ENCODE measurements at regions not wholly inside any gene's neighbourhood (a gene's known extent, or its start where the extent isn't known, plus 50 kb on each side); places are given as distances from the start of the nearest gene placed in this dataset.

DNA sequence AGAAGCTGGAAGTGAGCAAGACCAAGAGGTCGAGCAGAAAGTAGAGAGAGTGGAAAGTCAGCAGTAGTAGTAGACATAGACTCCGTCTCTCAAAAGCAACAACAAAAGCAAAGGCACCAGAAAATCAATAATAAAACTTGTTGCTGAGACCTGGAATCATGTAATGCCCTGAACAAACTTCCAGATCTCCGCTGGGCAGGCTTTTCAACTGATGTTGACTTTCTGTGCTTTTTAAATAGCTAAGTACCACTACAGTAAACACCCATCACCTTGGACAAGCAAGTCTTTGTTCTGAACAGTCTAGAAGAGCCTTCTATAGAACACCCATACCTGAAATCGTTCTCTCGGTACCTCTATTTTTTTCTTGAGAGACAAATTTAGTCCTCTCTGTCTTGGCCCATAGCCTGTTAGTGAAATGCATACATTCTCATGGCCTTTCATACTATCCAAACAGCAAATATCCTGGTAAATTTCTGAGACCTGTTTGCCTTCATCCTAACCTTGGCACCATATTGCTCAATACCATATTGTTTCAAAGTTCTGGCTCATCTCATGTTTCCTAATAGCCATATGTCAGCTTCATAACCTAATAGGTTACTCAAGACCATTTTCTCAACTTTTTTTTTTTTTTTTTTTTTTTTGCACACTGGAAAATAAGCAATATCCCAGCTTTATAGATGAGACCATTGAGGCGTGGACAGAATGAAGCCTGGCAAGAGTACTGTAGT lies 200.6 kb upstream of the RBPJ start:
- no peaks in the 10 kb centered on the region for H3K9me3 ChIP-seq
- DNase-seq (ENCODE audit: low spot score in 2 of 2), result no peak
- H3K27me3 ChIP-seq, result no peaks in the 10 kb centered on the region
- no peak overlapping the region for H3K4me3 ChIP-seq
- H3K4me1 ChIP-seq, result no peaks in the 10 kb centered on the region
- no peaks in the 10 kb centered on the region for H3K36me3 ChIP-seq
- TF ChIP-seq POLR2A (IDR thresholded peaks at IDR 0.05), result no peak
- no peak overlapping the region for H3K27ac ChIP-seq
- WGBS, 2 donors, result 88 to 93% methylated on average over 6 of the region's 6 CpGs

DNA sequence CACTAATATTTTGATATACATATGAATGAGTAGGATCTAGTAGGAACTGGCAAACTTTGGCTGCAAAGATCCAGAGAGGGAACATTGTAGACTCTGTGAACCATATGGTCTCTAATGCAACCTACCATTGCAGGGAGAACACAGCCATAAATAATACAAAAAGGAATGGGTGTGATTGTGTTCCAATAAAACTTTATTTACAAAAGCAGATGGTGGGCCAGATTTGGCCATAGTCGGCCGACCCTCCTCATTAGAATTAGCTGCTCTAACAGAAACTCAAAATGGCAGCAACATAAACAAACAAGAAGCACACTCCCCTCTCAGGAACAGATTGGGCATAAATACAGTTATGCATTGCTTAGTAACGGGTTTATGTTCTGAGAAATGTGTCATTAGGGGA lies 198.1 kb upstream of the RBPJ start:
- H3K4me1 ChIP-seq, result no peaks in the 10 kb centered on the region
- WGBS, 2 donors, result 89 to 96% methylated on average over 3 of the region's 3 CpGs
- no peak overlapping the region for H3K27ac ChIP-seq
- no peak for DNase-seq (ENCODE audit: low spot score in 2 of 2)
- H3K27me3 ChIP-seq, result no peaks in the 10 kb centered on the region
- no peak overlapping the region for H3K4me3 ChIP-seq
- H3K9me3 ChIP-seq, result no peaks in the 10 kb centered on the region
- H3K36me3 ChIP-seq, result no peaks in the 10 kb centered on the region
- TF ChIP-seq, protein P1, sequence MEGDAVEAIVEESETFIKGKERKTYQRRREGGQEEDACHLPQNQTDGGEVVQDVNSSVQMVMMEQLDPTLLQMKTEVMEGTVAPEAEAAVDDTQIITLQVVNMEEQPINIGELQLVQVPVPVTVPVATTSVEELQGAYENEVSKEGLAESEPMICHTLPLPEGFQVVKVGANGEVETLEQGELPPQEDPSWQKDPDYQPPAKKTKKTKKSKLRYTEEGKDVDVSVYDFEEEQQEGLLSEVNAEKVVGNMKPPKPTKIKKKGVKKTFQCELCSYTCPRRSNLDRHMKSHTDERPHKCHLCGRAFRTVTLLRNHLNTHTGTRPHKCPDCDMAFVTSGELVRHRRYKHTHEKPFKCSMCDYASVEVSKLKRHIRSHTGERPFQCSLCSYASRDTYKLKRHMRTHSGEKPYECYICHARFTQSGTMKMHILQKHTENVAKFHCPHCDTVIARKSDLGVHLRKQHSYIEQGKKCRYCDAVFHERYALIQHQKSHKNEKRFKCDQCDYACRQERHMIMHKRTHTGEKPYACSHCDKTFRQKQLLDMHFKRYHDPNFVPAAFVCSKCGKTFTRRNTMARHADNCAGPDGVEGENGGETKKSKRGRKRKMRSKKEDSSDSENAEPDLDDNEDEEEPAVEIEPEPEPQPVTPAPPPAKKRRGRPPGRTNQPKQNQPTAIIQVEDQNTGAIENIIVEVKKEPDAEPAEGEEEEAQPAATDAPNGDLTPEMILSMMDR (IDR thresholded peaks at IDR 0.05), result no peak
- TF ChIP-seq POLR2A (IDR thresholded peaks at IDR 0.05) (no peak), EP300 (IDR thresholded peaks at IDR 0.05) (no peak)

DNA sequence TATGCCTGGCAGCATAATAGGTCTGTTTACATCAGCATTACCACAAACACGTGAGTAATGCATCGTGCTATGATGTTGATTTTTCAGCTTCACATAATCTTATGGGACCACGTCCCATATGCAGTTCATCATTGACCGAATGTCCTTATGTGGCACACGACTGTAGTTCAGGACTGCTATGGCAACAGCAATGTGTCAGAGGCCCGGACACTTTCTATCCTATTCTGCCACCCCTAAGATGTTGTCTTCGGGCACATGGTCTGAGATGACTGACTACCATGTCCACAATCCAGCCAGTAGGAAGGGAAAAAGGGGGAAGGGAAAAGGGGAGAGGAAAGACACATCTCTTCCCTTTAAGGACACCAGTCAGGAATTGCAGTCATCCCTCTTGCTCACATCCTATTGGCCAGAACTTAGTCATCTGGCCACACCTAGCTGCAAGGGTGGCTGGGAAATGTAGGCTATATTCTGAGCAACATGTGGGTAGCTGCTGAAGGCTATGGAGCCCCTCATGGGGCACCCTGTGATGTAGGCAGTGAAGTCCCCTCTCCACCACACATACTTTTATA lies 196.0 kb upstream of the RBPJ start:
- WGBS, 2 donors, result 93% methylated on average over 7 of the region's 7 CpGs

DNA sequence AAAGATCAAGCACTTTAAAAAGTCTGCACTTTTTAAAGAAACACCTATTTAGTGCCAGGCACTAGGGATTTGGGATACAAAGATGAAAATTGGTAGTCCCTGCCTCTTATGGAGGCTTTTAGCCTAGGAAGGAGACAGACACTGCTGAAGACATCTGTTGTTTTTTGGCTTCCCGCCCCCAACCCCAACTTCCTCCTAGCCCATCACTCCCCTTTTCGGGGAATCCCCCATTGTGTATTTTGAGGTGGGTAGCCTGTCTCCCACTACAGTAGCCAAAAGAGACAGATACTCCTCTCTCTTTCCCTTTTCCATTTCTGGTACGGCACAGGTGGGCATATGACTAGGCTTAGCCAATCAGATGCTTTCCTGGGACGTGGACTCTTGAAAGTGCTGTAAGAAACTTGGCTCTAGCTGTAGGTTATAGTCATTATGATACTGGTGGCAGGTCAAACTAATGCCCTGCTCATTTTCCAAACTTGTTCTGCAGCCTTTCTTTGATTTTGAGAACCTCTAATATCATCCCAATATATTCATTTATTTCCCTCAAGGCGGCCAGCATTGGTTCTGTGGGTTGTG lies 194.6 kb upstream of the RBPJ start:
- TF ChIP-seq, protein P1 (IDR thresholded peaks at IDR 0.05), result no peak
- TF ChIP-seq POLR2A (IDR thresholded peaks at IDR 0.05), result no peak
- no peak for TF ChIP-seq EP300 (IDR thresholded peaks at IDR 0.05)
- Histone ChIP-seq H3K9me3 (no peaks in the 10 kb centered on the region), H3K4me1 (no peaks in the 10 kb centered on the region), H3K36me3 (no peaks in the 10 kb centered on the region), H3K27ac (no peak overlapping the region), H3K4me3 (no peak overlapping the region), H3K27me3 (no peaks in the 10 kb centered on the region)
- no peak for DNase-seq (ENCODE audit: low spot score in 2 of 2)
- 88 to 92% methylated on average over 5 of the region's 5 CpGs for WGBS, 2 donors

More for the DNA sequence above, 196.0 kb upstream of the RBPJ start:
- H3K27ac ChIP-seq, result no peak overlapping the region
- no peaks in the 10 kb centered on the region for H3K4me1 ChIP-seq
- no peaks in the 10 kb centered on the region for H3K36me3 ChIP-seq
- H3K9me3 ChIP-seq, result no peaks in the 10 kb centered on the region
- no peaks in the 10 kb centered on the region for H3K27me3 ChIP-seq
- TF ChIP-seq POLR2A (IDR thresholded peaks at IDR 0.05) (no peak), EP300 (IDR thresholded peaks at IDR 0.05) (no peak)
- TF ChIP-seq, protein P1 (IDR thresholded peaks at IDR 0.05), result no peak
- H3K4me3 ChIP-seq, result no peak overlapping the region
- DNase-seq (ENCODE audit: low spot score in 2 of 2), result no peak

DNA sequence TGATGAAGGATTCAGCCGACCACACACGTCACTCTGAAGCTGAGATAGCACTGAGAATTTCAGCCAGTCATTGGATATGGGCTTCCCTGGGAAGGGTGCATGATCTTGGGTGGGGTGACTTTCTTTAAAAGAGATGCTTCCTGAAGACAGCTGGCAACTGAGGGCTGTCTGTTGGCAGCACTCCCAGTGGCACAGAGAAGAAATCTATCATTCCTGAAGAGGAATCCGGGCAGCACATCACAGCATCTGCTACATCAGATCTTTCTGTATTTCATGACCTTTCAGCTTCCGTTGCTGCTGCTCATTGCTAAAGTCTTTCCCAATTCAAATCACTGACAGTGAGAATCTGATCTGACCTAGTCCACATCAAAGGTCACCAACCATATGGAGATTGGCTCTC lies 193.8 kb upstream of the RBPJ start:
- TF ChIP-seq, protein P1 (IDR thresholded peaks at IDR 0.05), result no peak
- no peak for TF ChIP-seq POLR2A (IDR thresholded peaks at IDR 0.05)
- no peak for TF ChIP-seq EP300 (IDR thresholded peaks at IDR 0.05)
- Histone ChIP-seq H3K9me3 (no peaks in the 10 kb centered on the region), H3K4me3 (no peak overlapping the region), H3K27me3 (no peaks in the 10 kb centered on the region), H3K27ac (no peak overlapping the region), H3K4me1 (no peaks in the 10 kb centered on the region), H3K36me3 (no peaks in the 10 kb centered on the region)
- 92 to 98% methylated on average over 4 of the region's 4 CpGs for WGBS, 2 donors
- DNase-seq (ENCODE audit: low spot score in 2 of 2), result no peak

Measured in tibial nerve (tissue), 4 donors.